ENCODE measurements at regions not wholly inside any gene's neighbourhood (a gene's known extent, or its start where the extent isn't known, plus 50 kb on each side); places are given as distances from the start of the nearest gene placed in this dataset.

DNA sequence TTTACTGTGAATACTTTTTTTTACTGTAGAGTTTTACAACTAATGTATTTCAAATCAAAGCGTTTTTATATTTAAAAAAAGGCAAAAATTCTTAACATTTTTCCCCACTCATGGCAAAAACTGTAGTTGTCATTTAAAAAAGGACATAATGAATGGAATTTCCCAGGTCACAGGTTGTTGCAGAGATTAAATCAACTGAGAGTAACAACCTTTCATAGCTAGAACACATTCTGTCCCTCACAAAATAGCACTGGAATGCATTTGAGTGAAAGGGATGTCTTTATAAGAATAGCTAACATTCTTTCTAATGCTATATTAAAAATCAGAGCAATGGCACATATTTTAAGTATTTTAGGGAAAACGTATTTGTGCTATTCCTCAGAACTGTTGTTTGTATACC lies 1393.3 kb upstream of the ATXN8OS start:
- BruUV-seq (replicated peaks): no TSS peak

More for the DNA sequence above, 1393.3 kb upstream of the ATXN8OS start:
- no peak overlapping the region for H3K4me2 ChIP-seq (ENCODE audit: insufficient read depth, low read length)
- no peaks in the 10 kb centered on the region for H4K20me1 ChIP-seq (replicated peaks; ENCODE audit: control insufficient read depth, insufficient read depth, low read length)
- ChIA-PET CTCF (ENCODE audit: low intra/inter-chr PET ratio) (no interaction called here), POLR2A (no interaction called here)
- TF ChIP-seq SAFB (IDR thresholded peaks at IDR 0.05; ENCODE audit: borderline replicate concordance, low read depth, low read length): no peak
- TF ChIP-seq KDM4B (IDR thresholded peaks at IDR 0.05; ENCODE audit: borderline replicate concordance in 2 of 2, low read depth in 1 of 2): no peak
- no peak for TF ChIP-seq RBM25 (IDR thresholded peaks at IDR 0.05; ENCODE audit: low read depth, low read length, severe bottlenecking)
- no peak for TF ChIP-seq SETDB1 (IDR thresholded peaks at IDR 0.05; ENCODE audit: low read length)
- TF ChIP-seq, protein P1, sequence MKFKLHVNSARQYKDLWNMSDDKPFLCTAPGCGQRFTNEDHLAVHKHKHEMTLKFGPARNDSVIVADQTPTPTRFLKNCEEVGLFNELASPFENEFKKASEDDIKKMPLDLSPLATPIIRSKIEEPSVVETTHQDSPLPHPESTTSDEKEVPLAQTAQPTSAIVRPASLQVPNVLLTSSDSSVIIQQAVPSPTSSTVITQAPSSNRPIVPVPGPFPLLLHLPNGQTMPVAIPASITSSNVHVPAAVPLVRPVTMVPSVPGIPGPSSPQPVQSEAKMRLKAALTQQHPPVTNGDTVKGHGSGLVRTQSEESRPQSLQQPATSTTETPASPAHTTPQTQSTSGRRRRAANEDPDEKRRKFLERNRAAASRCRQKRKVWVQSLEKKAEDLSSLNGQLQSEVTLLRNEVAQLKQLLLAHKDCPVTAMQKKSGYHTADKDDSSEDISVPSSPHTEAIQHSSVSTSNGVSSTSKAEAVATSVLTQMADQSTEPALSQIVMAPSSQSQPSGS (CRISPR knock-in tag; IDR thresholded peaks at IDR 0.05): no peak
- no peak for TF ChIP-seq ZNF561 (CRISPR knock-in tag; conservative IDR thresholded peaks at IDR 0.05)
- TF ChIP-seq, protein P2, sequence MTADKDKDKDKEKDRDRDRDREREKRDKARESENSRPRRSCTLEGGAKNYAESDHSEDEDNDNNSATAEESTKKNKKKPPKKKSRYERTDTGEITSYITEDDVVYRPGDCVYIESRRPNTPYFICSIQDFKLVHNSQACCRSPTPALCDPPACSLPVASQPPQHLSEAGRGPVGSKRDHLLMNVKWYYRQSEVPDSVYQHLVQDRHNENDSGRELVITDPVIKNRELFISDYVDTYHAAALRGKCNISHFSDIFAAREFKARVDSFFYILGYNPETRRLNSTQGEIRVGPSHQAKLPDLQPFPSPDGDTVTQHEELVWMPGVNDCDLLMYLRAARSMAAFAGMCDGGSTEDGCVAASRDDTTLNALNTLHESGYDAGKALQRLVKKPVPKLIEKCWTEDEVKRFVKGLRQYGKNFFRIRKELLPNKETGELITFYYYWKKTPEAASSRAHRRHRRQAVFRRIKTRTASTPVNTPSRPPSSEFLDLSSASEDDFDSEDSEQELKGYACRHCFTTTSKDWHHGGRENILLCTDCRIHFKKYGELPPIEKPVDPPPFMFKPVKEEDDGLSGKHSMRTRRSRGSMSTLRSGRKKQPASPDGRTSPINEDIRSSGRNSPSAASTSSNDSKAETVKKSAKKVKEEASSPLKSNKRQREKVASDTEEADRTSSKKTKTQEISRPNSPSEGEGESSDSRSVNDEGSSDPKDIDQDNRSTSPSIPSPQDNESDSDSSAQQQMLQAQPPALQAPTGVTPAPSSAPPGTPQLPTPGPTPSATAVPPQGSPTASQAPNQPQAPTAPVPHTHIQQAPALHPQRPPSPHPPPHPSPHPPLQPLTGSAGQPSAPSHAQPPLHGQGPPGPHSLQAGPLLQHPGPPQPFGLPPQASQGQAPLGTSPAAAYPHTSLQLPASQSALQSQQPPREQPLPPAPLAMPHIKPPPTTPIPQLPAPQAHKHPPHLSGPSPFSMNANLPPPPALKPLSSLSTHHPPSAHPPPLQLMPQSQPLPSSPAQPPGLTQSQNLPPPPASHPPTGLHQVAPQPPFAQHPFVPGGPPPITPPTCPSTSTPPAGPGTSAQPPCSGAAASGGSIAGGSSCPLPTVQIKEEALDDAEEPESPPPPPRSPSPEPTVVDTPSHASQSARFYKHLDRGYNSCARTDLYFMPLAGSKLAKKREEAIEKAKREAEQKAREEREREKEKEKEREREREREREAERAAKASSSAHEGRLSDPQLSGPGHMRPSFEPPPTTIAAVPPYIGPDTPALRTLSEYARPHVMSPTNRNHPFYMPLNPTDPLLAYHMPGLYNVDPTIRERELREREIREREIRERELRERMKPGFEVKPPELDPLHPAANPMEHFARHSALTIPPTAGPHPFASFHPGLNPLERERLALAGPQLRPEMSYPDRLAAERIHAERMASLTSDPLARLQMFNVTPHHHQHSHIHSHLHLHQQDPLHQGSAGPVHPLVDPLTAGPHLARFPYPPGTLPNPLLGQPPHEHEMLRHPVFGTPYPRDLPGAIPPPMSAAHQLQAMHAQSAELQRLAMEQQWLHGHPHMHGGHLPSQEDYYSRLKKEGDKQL (CRISPR knock-in tag; IDR thresholded peaks at IDR 0.05; ENCODE audit: borderline replicate concordance): no peak
- TF ChIP-seq NFE2L1 (tag; IDR thresholded peaks at IDR 0.05; ENCODE audit: borderline replicate concordance, low read depth): no peak
- TF ChIP-seq JUND (IDR thresholded peaks at IDR 0.05; ENCODE audit: borderline replicate concordance, low read depth, low read length): no peak
- no peak for TF ChIP-seq JUND (tag; IDR thresholded peaks at IDR 0.05; ENCODE audit: borderline replicate concordance, low read depth, low read length)
- no peak for TF ChIP-seq EP400 (IDR thresholded peaks at IDR 0.05)
- TF ChIP-seq, protein P3, sequence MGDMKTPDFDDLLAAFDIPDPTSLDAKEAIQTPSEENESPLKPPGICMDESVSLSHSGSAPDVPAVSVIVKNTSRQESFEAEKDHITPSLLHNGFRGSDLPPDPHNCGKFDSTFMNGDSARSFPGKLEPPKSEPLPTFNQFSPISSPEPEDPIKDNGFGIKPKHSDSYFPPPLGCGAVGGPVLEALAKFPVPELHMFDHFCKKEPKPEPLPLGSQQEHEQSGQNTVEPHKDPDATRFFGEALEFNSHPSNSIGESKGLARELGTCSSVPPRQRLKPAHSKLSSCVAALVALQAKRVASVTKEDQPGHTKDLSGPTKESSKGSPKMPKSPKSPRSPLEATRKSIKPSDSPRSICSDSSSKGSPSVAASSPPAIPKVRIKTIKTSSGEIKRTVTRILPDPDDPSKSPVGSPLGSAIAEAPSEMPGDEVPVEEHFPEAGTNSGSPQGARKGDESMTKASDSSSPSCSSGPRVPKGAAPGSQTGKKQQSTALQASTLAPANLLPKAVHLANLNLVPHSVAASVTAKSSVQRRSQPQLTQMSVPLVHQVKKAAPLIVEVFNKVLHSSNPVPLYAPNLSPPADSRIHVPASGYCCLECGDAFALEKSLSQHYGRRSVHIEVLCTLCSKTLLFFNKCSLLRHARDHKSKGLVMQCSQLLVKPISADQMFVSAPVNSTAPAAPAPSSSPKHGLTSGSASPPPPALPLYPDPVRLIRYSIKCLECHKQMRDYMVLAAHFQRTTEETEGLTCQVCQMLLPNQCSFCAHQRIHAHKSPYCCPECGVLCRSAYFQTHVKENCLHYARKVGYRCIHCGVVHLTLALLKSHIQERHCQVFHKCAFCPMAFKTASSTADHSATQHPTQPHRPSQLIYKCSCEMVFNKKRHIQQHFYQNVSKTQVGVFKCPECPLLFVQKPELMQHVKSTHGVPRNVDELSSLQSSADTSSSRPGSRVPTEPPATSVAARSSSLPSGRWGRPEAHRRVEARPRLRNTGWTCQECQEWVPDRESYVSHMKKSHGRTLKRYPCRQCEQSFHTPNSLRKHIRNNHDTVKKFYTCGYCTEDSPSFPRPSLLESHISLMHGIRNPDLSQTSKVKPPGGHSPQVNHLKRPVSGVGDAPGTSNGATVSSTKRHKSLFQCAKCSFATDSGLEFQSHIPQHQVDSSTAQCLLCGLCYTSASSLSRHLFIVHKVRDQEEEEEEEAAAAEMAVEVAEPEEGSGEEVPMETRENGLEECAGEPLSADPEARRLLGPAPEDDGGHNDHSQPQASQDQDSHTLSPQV (IDR thresholded peaks at IDR 0.05): no peak
- H3K79me2 ChIP-seq (ENCODE audit: control insufficient read depth, insufficient read depth, low read length): no peaks in the 10 kb centered on the region
- intact Hi-C loops (cut with micrococcal nuclease): no loop called here
- WGBS (ENCODE audit: insufficient coverage, low coverage, missing lambda C conversion rate): 15% methylated on average over 2 of the region's 2 CpGs
- H3K9me1 ChIP-seq (ENCODE audit: control insufficient read depth, insufficient read depth, low read length): no peaks in the 10 kb centered on the region
- H3K36me3 ChIP-seq (ENCODE audit: control insufficient read depth, insufficient read depth, low read length): no peaks in the 10 kb centered on the region
- in situ Hi-C loops (cut with MboI): no loop called here
- no peaks in the 10 kb centered on the region; a peak in 1 of 5 replicates for H3K4me1 ChIP-seq (replicated peaks in 1 of 2; ENCODE audit: control insufficient read depth in 2 of 2, insufficient read depth in 2 of 2, low read length in 2 of 2)
- no peak for ATAC-seq
- no peak overlapping the region for H2AFZ ChIP-seq (ENCODE audit: low read depth, low read length)
- H3K9me3 ChIP-seq (replicated peaks; ENCODE audit: control insufficient read depth, insufficient read depth, low read depth, low read length): no peaks in the 10 kb centered on the region
- FAIRE-seq: no peak
- H3K27me3 ChIP-seq (ENCODE audit: control insufficient read depth in 2 of 2, insufficient read depth in 2 of 2, low read length in 2 of 2): no peaks in the 10 kb centered on the region
- no peak overlapping the region for H3K4me3 ChIP-seq
- no peak for DNase-seq (ENCODE audit: extremely low read depth in 1 of 4, low spot score in 3 of 4)
- H3K27ac ChIP-seq (ENCODE audit: extremely low read depth, low read depth, low read length): no peak overlapping the region
- H3K9ac ChIP-seq (ENCODE audit: insufficient read depth in 1 of 2, low read depth in 2 of 2, low read length in 2 of 2): no peak overlapping the region

All from K562 (cell line).